ENCODE measurements at regions not wholly inside any gene's neighbourhood (a gene's known extent, or its start where the extent isn't known, plus 50 kb on each side); places are given as distances from the start of the nearest gene placed in this dataset.

DNA sequence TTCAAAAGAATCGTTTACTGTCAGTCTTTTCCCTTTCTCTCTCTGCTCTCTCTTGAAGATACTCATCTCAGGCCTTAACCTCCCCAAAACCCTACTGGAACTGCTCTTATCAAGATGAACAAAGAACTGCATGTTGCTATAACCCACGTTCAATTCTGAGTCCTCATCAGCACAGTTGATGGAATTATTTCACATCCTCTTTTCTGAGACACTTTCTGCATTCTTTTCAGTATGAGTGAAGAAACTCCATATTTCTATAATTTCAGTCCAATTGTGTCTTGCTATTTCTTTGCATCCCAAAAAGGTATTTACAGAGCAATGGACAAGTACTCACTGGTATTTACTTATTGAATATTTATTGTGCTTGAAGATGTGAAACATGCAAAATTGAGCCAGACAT, 160.1 kb upstream of the CPNE8 start:
- WGBS (ENCODE audit: low lambda C conversion rate), result 10% methylated on average over 2 of the region's 2 CpGs
- CTCF ChIA-PET, result no interaction called here
- DNase-seq, result no peak

GRCh38 chr12:39064708-39065107, 159.3 kb upstream of the CPNE8 start:
- H3K27ac ChIP-seq (ENCODE audit: low read depth in 2 of 2, low read length in 1 of 2), result no peak overlapping the region
- H2AFZ ChIP-seq (ENCODE audit: low read depth), result no peak overlapping the region
- H3K4me3 ChIP-seq (ENCODE audit: low read depth in 2 of 2, low read length in 1 of 2), result no peak overlapping the region
- ChIA-PET CTCF (no interaction called here), POLR2A (interaction anchor here (0.5 kb wide), 1 partner anchor 478 kb away, joined by 3 read pairs; no protein-coding TSS in a partner anchor)
- WGBS (ENCODE audit: low lambda C conversion rate), result 59% methylated on average over 7 of the region's 7 CpGs
- no peaks in the 10 kb centered on the region for H3F3A ChIP-seq (replicated peaks; ENCODE audit: insufficient read depth)
- H3K27me3 ChIP-seq (ENCODE audit: insufficient read depth), result no peaks in the 10 kb centered on the region
- no peak overlapping the region for H3K4me2 ChIP-seq
- H3K79me2 ChIP-seq (ENCODE audit: insufficient read depth), result no peaks in the 10 kb centered on the region
- H3K4me1 ChIP-seq (ENCODE audit: control insufficient read depth in 1 of 2, insufficient read depth in 2 of 2, low read depth in 1 of 2, low read length in 1 of 2), result peaks cover 0 to 3% of the 10 kb centered on the region in 2 experiments; a peak in 1 of 4 replicates
- H4K20me1 ChIP-seq (ENCODE audit: insufficient read depth), result no peaks in the 10 kb centered on the region
- H3K36me3 ChIP-seq (replicated peaks in 1 of 2; ENCODE audit: control insufficient read depth in 1 of 2, insufficient read depth in 2 of 2, low read length in 1 of 2), result no peaks in the 10 kb centered on the region
- no peaks in the 10 kb centered on the region for H3K9me3 ChIP-seq
- no peaks in the 10 kb centered on the region for H3K9me2 ChIP-seq
- no peak overlapping the region for H3K9ac ChIP-seq
- DNase-seq, result no peak
- TF ChIP-seq TAF1 (IDR thresholded peaks at IDR 0.05; ENCODE audit: borderline replicate concordance, low read depth, low read length) (no peak), FOXM1 (IDR thresholded peaks at IDR 0.05; ENCODE audit: low read depth) (no peak), FOSL2 (IDR thresholded peaks at IDR 0.05; ENCODE audit: borderline replicate concordance, low read depth) (no peak), IRF3 (IDR thresholded peaks at IDR 0.05; ENCODE audit: low read depth, low read length) (no peak), USF2 (IDR thresholded peaks at IDR 0.05; ENCODE audit: borderline replicate concordance, low read depth, low read length) (no peak), REST (IDR thresholded peaks at IDR 0.05; ENCODE audit: low read depth, low read length) (no peak), NRF1 (IDR thresholded peaks at IDR 0.05; ENCODE audit: low read depth, low read length) (no peak), ELF1 (IDR thresholded peaks at IDR 0.05) (no peak), RXRA (IDR thresholded peaks at IDR 0.05; ENCODE audit: borderline replicate concordance, low read depth) (no peak)
- TF ChIP-seq, protein P1, sequence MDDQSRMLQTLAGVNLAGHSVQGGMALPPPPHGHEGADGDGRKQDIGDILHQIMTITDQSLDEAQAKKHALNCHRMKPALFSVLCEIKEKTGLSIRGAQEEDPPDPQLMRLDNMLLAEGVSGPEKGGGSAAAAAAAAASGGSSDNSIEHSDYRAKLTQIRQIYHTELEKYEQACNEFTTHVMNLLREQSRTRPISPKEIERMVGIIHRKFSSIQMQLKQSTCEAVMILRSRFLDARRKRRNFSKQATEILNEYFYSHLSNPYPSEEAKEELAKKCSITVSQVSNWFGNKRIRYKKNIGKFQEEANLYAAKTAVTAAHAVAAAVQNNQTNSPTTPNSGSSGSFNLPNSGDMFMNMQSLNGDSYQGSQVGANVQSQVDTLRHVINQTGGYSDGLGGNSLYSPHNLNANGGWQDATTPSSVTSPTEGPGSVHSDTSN (IDR thresholded peaks at IDR 0.05), result no peak

More for the DNA sequence above, 160.1 kb upstream of the CPNE8 start:
- Histone ChIP-seq H3F3A (replicated peaks; ENCODE audit: insufficient read depth) (no peaks in the 10 kb centered on the region), H3K4me2 (no peak overlapping the region), H3K9me3 (no peaks in the 10 kb centered on the region), H4K20me1 (ENCODE audit: insufficient read depth) (no peaks in the 10 kb centered on the region), H3K9me2 (no peaks in the 10 kb centered on the region), H3K4me1 (ENCODE audit: control insufficient read depth in 1 of 2, insufficient read depth in 2 of 2, low read depth in 1 of 2, low read length in 1 of 2) (peaks cover 0 to 3% of the 10 kb centered on the region in 2 experiments; a peak in 1 of 4 replicates), H3K9ac (no peak overlapping the region), H3K4me3 (ENCODE audit: low read depth in 2 of 2, low read length in 1 of 2) (no peak overlapping the region), H3K27ac (ENCODE audit: low read depth in 2 of 2, low read length in 1 of 2) (no peak overlapping the region), H3K27me3 (ENCODE audit: insufficient read depth) (no peaks in the 10 kb centered on the region), H3K79me2 (ENCODE audit: insufficient read depth) (no peaks in the 10 kb centered on the region), H2AFZ (ENCODE audit: low read depth) (no peak overlapping the region), H3K36me3 (replicated peaks in 1 of 2; ENCODE audit: control insufficient read depth in 1 of 2, insufficient read depth in 2 of 2, low read length in 1 of 2) (no peaks in the 10 kb centered on the region)
- POLR2A ChIA-PET, result no interaction called here
- TF ChIP-seq, protein P2, sequence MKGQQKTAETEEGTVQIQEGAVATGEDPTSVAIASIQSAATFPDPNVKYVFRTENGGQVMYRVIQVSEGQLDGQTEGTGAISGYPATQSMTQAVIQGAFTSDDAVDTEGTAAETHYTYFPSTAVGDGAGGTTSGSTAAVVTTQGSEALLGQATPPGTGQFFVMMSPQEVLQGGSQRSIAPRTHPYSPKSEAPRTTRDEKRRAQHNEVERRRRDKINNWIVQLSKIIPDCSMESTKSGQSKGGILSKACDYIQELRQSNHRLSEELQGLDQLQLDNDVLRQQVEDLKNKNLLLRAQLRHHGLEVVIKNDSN (IDR thresholded peaks at IDR 0.05; ENCODE audit: borderline replicate concordance, low read depth), result no peak
- TF ChIP-seq TCF12 (IDR thresholded peaks at IDR 0.05) (no peak), NFIC (IDR thresholded peaks at IDR 0.05; ENCODE audit: borderline replicate concordance) (no peak), MEF2A (IDR thresholded peaks at IDR 0.05; ENCODE audit: borderline replicate concordance, low read depth) (no peak), FOXJ3 (CRISPR knock-in tag; IDR thresholded peaks at IDR 0.05) (no peak), EZH2phosphoT487 (IDR thresholded peaks at IDR 0.05; ENCODE audit: borderline replicate concordance, low read depth) (no peak), GATA2 (CRISPR knock-in tag; IDR thresholded peaks at IDR 0.05) (no peak), USF2 (IDR thresholded peaks at IDR 0.05; ENCODE audit: borderline replicate concordance, low read depth, low read length) (no peak), SMC3 (IDR thresholded peaks at IDR 0.05; ENCODE audit: low read depth, low read length) (no peak), SIN3A (IDR thresholded peaks at IDR 0.05; ENCODE audit: borderline replicate concordance, low read depth, low read length) (no peak), POLR2AphosphoS5 (IDR thresholded peaks at IDR 0.05; ENCODE audit: low read depth, low read length) (no peak)

All from SK-N-SH (cell line).